A549 (cell line): ENCODE measurements at regions not wholly inside any gene's neighbourhood (a gene's known extent, or its start where the extent isn't known, plus 50 kb on each side); places are given as distances from the start of the nearest gene placed in this dataset.

ENCODE experiments used
- ATAC-seq, 2 experiments: fragments of 200-7000 bp in 1 of 2; fragments of >200 bp in 1 of 2; cut with Nextera tagmentation in 1 of 2; cut with Tn5 transposase in 1 of 2; 3 replicates each; pipeline versions ENCODE4 v1.8.0 to v1.9.1; 2018 to 2020; ENCODE audit warnings: mild to moderate bottlenecking in 1 of 2, moderate library complexity in 1 of 2
- CTCF ChIA-PET: fragments of 300-600 bp; sonication (Branson Sonifier 250); formaldehyde crosslinking; extraction: SDS; loops from one replicate; lab custom pipeline; 2021; ENCODE audit warnings: antibody characterized with exemption, inconsistent platforms; lab: Yijun Ruan, JAX
- POLR2A ChIA-PET: fragments of 350-600 bp; formaldehyde crosslinking; extraction: SDS; loops from one replicate; lab custom pipeline; 2021; ENCODE audit warnings: antibody characterized with exemption, inconsistent platforms; lab: Yijun Ruan, JAX
- DNase-seq, 2 experiments: peaks; one replicate each; pipeline versions ENCODE4 v3.0.0 to v3.0.0-alpha.2; 2011 to 2016; ENCODE audit warnings: low read depth in 1 of 2, low spot score in 1 of 2
- FAIRE-seq: peaks from 2 replicates; lab custom pipeline; 2011; peaks lifted over from hg19 to GRCh38; lab: Jason Lieb, UNC
- H3K27ac ChIP-seq, 2 experiments: fragments of >200 bp; sonication (Bioruptor Twin); formaldehyde crosslinking; 3 replicates each; pipeline ENCODE4 v1.5.1; 2016 to 2017
- H3K4me1 ChIP-seq: fragments of >200 bp; sonication (Bioruptor Twin); formaldehyde crosslinking; 3 replicates; pipeline ENCODE4 v1.6.1; 2016
- H3K4me2 ChIP-seq: fragments of >200 bp; sonication (Bioruptor Twin); formaldehyde crosslinking; 3 replicates; pipeline ENCODE4 v1.6.1; 2016
- H3K4me3 ChIP-seq: fragments of >200 bp; sonication (Bioruptor Twin); formaldehyde crosslinking; 3 replicates; pipeline ENCODE4 v1.5.1; 2016
- H3K9me3 ChIP-seq: fragments of >200 bp; sonication (Bioruptor Twin); formaldehyde crosslinking; 3 replicates; pipeline ENCODE4 v1.6.1; 2016
- CHD2 ChIP-seq: fragments of 150-350 bp; IDR thresholded peaks from 2 replicates; pipeline ENCODE4 v1.6.1; 2014; ENCODE audit warnings: low read length; ENCODE audit not compliant: partially characterized antibody
- CHD4 ChIP-seq: fragments of 200-600 bp; sonication (generic); IDR thresholded peaks from 2 replicates; pipeline ENCODE4 v1.6.1; 2016; ENCODE audit warnings: antibody characterized with exemption, mild to moderate bottlenecking, borderline replicate concordance
- ESRRA ChIP-seq: fragments of 150-350 bp; IDR thresholded peaks from 2 replicates; pipeline ENCODE4 v1.6.1; 2014; ENCODE audit warnings: mild to moderate bottlenecking, low read length, borderline replicate concordance
- FOSB ChIP-seq: fragments of 250-450 bp; sonication (Bioruptor Pico); IDR thresholded peaks from 2 replicates; pipeline ENCODE4 v1.5.0; 2020; ENCODE audit warnings: mild to moderate bottlenecking, moderate library complexity
- GATA3 ChIP-seq: IDR thresholded peaks from 2 replicates; pipeline ENCODE4 v1.6.1; 2012; ENCODE audit warnings: borderline replicate concordance
- HOXB5 ChIP-seq: fragments of 250-450 bp; sonication (Bioruptor Pico); IDR thresholded peaks from 2 replicates; pipeline ENCODE4 v1.5.0; 2020; ENCODE audit warnings: mild to moderate bottlenecking, moderate library complexity
- KDM5A ChIP-seq: fragments of 200-600 bp; sonication (generic); IDR thresholded peaks from 2 replicates; pipeline ENCODE4 v1.6.1; 2016; ENCODE audit warnings: antibody characterized with exemption, mild to moderate bottlenecking
- MAFK ChIP-seq: fragments of 450-650 bp; IDR thresholded peaks from 2 replicates; pipeline ENCODE4 v1.6.1; 2014; ENCODE audit not compliant: partially characterized antibody
- MAZ ChIP-seq: fragments of 150-350 bp; IDR thresholded peaks from 2 replicates; pipeline ENCODE4 v1.6.1; 2014; ENCODE audit warnings: antibody characterized with exemption, low read depth, low read length, borderline replicate concordance
- NFE2L2 ChIP-seq: fragments of 150-350 bp; conservative IDR thresholded peaks from 2 replicates; pipeline ENCODE4 v1.6.1; 2014; ENCODE audit warnings: low read length
- PHF8 ChIP-seq: fragments of 200-600 bp; sonication (generic); IDR thresholded peaks from 2 replicates; pipeline ENCODE4 v1.6.1; 2016; ENCODE audit warnings: low read depth, mild to moderate bottlenecking, antibody characterized with exemption, moderate library complexity, borderline replicate concordance
- RAD21 ChIP-seq, 2 experiments: fragments of >200 bp in 1 of 2; sonication (Bioruptor Twin) in 1 of 2; formaldehyde crosslinking in 1 of 2; IDR thresholded peaks in 1 of 2; conservative IDR thresholded peaks in 1 of 2; 2 replicates in 1 of 2; 3 replicates in 1 of 2; pipeline ENCODE4 v1.6.1; 2012 to 2018; ENCODE audit warnings: inconsistent platforms in 1 of 2
- RNF2 ChIP-seq: fragments of 200-600 bp; sonication (generic); IDR thresholded peaks from 2 replicates; pipeline ENCODE4 v1.6.1; 2016; ENCODE audit warnings: low read depth, mild to moderate bottlenecking, antibody characterized with exemption, moderate library complexity, borderline replicate concordance
- ZSCAN20 ChIP-seq: fragments of 250-450 bp; sonication (Bioruptor Pico); IDR thresholded peaks from 2 replicates; pipeline ENCODE4 v1.8.0; 2022; ENCODE audit warnings: mild to moderate bottlenecking, moderate library complexity
- WGBS: methylation state at CpG from one replicate; pipeline ENCODE4 v1.1.6; 2017; ENCODE audit errors: missing lambda C conversion rate; 5-methylcytosine and 5-hydroxymethylcytosine counted together
- TF ChIP-seq, protein P1 (sequence below): fragments of 150-350 bp; IDR thresholded peaks from 2 replicates; pipeline ENCODE4 v1.6.1; 2014; ENCODE audit warnings: low read depth, mild to moderate bottlenecking, low read length
- TF ChIP-seq, protein P2 (sequence below): fragments of >200 bp; sonication (Bioruptor Twin); formaldehyde crosslinking; IDR thresholded peaks from 2 replicates; pipeline ENCODE4 v1.6.1; 2016
- TF ChIP-seq, protein P3 (sequence below): fragments of 250-450 bp; sonication (Bioruptor Pico); IDR thresholded peaks from 2 replicates; pipeline ENCODE4 v1.5.0; 2021; ENCODE audit warnings: mild to moderate bottlenecking, moderate library complexity, borderline replicate concordance
- TF ChIP-seq, protein P4 (sequence below): fragments of >200 bp; sonication (Bioruptor Twin); formaldehyde crosslinking; IDR thresholded peaks from 3 replicates; pipeline ENCODE4 v1.5.1; 2016

DNA sequence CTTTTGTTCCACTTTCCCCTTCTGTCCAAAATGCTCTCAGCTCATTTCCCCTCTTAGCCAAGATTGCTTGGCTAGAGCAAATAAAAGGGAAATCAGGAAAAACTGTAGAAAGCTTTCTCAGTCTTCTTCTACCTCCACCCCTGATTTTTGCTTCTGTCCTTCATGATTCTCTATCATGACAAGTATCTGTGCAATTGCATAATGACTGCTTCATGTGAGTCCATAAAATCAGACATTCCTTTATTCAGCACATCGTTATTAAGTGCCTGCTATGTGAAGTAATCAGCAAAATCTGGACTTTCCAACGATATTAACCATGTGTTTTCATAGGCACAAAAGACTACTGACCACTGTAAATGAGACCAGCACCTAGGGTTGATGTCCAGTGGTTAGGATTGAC is 321.5 kb upstream of the CBLB start:
- H3K9me3 ChIP-seq, result no peaks in the 10 kb centered on the region
- ATAC-seq, result no peak
- WGBS, result 12% methylated on average over 2 of the region's 2 CpGs
- H3K4me2 ChIP-seq, result no peak overlapping the region
- no peak overlapping the region for H3K27ac ChIP-seq
- DNase-seq, result no peak
- CTCF ChIA-PET, result interaction anchor here (0.9 kb wide), 1 partner anchor 9 kb away, joined by 3 read pairs; no protein-coding TSS in a partner anchor
- TF ChIP-seq PHF8 (no peak), NFE2L2 (no peak), ZSCAN20 (CRISPR knock-in tag) (no peak), KDM5A (no peak), CHD4 (no peak), RNF2 (no peak), CHD2 (no peak), MAZ (no peak)
- TF ChIP-seq, protein P1, sequence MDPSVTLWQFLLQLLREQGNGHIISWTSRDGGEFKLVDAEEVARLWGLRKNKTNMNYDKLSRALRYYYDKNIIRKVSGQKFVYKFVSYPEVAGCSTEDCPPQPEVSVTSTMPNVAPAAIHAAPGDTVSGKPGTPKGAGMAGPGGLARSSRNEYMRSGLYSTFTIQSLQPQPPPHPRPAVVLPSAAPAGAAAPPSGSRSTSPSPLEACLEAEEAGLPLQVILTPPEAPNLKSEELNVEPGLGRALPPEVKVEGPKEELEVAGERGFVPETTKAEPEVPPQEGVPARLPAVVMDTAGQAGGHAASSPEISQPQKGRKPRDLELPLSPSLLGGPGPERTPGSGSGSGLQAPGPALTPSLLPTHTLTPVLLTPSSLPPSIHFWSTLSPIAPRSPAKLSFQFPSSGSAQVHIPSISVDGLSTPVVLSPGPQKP, result no peak
- TF ChIP-seq, protein P2, sequence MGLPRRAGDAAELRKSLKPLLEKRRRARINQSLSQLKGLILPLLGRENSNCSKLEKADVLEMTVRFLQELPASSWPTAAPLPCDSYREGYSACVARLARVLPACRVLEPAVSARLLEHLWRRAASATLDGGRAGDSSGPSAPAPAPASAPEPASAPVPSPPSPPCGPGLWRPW, result no peak
- TF ChIP-seq, protein P3, sequence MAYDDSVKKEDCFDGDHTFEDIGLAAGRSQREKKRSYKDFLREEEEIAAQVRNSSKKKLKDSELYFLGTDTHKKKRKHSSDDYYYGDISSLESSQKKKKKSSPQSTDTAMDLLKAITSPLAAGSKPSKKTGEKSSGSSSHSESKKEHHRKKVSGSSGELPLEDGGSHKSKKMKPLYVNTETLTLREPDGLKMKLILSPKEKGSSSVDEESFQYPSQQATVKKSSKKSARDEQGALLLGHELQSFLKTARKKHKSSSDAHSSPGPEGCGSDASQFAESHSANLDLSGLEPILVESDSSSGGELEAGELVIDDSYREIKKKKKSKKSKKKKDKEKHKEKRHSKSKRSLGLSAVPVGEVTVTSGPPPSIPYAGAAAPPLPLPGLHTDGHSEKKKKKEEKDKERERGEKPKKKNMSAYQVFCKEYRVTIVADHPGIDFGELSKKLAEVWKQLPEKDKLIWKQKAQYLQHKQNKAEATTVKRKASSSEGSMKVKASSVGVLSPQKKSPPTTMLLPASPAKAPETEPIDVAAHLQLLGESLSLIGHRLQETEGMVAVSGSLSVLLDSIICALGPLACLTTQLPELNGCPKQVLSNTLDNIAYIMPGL, result no peak
- TF ChIP-seq, protein P4, sequence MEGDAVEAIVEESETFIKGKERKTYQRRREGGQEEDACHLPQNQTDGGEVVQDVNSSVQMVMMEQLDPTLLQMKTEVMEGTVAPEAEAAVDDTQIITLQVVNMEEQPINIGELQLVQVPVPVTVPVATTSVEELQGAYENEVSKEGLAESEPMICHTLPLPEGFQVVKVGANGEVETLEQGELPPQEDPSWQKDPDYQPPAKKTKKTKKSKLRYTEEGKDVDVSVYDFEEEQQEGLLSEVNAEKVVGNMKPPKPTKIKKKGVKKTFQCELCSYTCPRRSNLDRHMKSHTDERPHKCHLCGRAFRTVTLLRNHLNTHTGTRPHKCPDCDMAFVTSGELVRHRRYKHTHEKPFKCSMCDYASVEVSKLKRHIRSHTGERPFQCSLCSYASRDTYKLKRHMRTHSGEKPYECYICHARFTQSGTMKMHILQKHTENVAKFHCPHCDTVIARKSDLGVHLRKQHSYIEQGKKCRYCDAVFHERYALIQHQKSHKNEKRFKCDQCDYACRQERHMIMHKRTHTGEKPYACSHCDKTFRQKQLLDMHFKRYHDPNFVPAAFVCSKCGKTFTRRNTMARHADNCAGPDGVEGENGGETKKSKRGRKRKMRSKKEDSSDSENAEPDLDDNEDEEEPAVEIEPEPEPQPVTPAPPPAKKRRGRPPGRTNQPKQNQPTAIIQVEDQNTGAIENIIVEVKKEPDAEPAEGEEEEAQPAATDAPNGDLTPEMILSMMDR, result no peak
- TF ChIP-seq, all 56 proteins: peak for 0
- no peaks in the 10 kb centered on the region for H3K4me1 ChIP-seq
- POLR2A ChIA-PET, result no interaction called here
- no peak for FAIRE-seq
- H3K4me3 ChIP-seq, result no peak overlapping the region

DNA sequence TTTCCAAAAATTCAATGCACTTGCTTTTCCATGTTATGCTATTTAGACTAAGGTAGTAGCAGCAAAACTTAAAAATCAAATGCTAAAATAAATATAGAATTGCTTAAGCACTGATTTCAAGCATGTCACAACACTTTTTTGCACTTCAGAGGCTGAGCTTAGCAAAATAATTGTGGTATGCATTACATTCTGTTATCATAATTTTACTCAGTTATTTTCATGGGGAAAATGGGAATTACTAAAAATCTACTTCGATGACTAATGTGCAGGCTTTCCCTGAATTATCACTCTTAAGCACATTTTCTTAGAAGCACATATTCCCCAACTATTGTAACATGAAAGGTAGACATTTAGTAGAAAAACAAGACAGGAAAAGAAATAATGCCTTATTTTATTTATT is 322.4 kb upstream of the CBLB start:
- Histone ChIP-seq H3K9me3 (no peaks in the 10 kb centered on the region), H3K4me1 (no peaks in the 10 kb centered on the region)
- CTCF ChIA-PET, result no interaction called here
- WGBS, result 11% methylated on average over 1 of the region's 1 CpG
- TF ChIP-seq FOSB (CRISPR knock-in tag), result no peak
- no peak for TF ChIP-seq PHF8
- no peak for TF ChIP-seq ZSCAN20 (CRISPR knock-in tag)
- no peak for TF ChIP-seq ESRRA
- no peak for TF ChIP-seq RAD21 (conservative IDR thresholded peaks at IDR 0.05 in 1 of 2, IDR thresholded peaks at IDR 0.05 in 1 of 2)
- TF ChIP-seq, all 56 proteins: peak for 0
- Histone ChIP-seq H3K27ac (no peak overlapping the region), H3K4me3 (no peak overlapping the region), H3K4me2 (no peak overlapping the region)
- DNase-seq, result no peak
- no peak for ATAC-seq
- POLR2A ChIA-PET, result no interaction called here
- no peak for FAIRE-seq

DNA sequence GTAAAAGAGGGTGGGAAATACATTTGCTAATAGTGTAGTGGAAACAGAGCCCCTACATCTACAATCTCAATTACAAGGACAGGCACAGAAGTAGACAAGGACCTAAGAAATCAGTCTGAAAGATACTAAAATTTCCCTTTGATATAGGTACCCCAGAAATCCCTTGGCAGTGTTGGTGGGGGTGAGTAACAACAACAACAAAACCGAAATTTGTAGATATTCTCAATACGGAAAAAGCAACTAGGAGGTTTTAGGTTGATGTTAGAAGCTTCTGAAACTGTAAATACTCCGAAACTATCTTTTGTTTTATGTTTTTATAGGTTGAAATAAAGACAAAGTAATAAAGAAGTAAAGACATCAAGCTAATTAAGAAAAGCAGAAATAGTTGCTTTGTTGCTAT is 323.1 kb upstream of the CBLB start:
- H3K4me3 ChIP-seq, result no peak overlapping the region
- H3K4me2 ChIP-seq, result no peak overlapping the region
- ATAC-seq, result no peak
- POLR2A ChIA-PET, result no interaction called here
- CTCF ChIA-PET, result no interaction called here
- H3K27ac ChIP-seq, result no peak overlapping the region
- H3K4me1 ChIP-seq, result no peaks in the 10 kb centered on the region
- no peak for DNase-seq
- no peaks in the 10 kb centered on the region for H3K9me3 ChIP-seq
- no peak for TF ChIP-seq GATA3
- TF ChIP-seq HOXB5 (CRISPR knock-in tag), result no peak
- TF ChIP-seq MAFK, result no peak
- TF ChIP-seq, protein P4, result no peak
- no peak for TF ChIP-seq ESRRA
- no peak for FAIRE-seq
- 34% methylated on average over 3 of the region's 3 CpGs for WGBS
